Erythroblast (primary cell): ENCODE measurements at regions not wholly inside any gene's neighbourhood (a gene's known extent, or its start where the extent isn't known, plus 50 kb on each side); places are given as distances from the start of the nearest gene placed in this dataset.

ENCODE experiments used
- DNase-seq, 2 experiments: peaks; one replicate each; lab custom pipeline; 2025; lab: John Stamatoyannopoulos, UW
- GATA1 ChIP-seq: IDR thresholded peaks from 2 replicates; pipeline ENCODE4 v1.6.1; 2011; ENCODE audit warnings: low read depth, mild to moderate bottlenecking, control low read depth, low read length, moderate library complexity
- POLR2A ChIP-seq: IDR thresholded peaks from 2 replicates; pipeline ENCODE4 v1.6.1; 2011; ENCODE audit warnings: mild to moderate bottlenecking, low read length

DNA sequence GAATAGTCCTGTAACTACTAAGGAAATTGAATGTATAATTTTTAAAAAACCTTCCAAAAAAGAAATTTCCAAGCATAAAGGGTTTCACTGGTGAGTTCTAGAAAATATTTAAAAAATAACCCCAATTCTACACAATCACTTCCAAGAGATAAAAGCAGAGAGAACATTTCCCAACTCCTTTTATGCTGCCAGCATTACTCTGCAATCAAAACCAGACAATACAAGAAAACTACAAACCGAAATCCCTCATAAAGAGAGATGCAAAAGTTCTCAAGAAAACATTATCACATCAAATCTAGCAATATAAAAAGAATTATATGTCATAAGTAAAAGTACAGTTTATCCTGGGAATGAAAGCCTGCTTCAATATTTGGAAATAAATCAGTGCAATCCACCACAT, 84.8 kb downstream of the OAT start:
- DNase-seq = no peak
- TF ChIP-seq GATA1 = no peak
- TF ChIP-seq POLR2A = no peak

DNA sequence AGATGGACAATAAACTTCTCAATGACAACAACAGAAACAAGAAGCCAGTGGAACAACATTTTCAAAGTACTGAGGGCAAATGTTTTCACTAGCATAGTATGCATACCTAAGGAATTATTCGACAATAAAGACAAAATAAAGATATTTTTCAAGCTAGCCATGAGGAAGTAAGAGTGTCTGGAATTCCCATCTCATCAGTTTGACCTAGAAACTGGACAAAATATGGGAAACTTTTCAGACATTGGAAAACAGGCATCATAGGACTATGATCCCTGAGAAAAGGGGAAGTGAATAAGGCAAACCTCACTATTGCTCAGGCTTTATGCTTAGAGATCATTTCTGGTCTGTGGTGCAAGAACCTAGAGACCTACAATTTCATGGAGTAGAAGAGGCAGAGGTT, 86.3 kb downstream of the OAT start:
- TF ChIP-seq GATA1 (no peak), POLR2A (no peak)
- no peak for DNase-seq

DNA sequence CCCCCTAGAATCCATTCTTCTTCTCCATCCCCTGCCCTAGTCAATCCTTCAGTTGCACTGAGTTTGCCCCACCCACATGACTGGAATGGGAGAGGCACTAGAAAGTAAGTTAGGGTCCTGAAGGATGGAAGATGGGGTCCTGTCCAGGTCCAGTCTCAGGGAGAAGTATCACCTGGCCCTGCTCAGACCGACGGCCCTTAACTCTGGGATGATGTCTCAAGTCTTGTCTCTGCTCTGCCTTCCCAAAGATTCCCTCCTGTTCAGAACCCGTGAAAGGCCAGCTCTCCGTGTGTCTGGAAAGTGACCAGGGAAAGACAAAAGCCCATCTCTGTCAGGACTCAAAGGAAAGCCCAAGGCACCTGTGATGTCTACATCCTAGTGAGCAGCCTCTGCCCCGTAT, 88.8 kb downstream of the OAT start:
- TF ChIP-seq POLR2A (no peak), GATA1 (no peak)
- no peak for DNase-seq

DNA sequence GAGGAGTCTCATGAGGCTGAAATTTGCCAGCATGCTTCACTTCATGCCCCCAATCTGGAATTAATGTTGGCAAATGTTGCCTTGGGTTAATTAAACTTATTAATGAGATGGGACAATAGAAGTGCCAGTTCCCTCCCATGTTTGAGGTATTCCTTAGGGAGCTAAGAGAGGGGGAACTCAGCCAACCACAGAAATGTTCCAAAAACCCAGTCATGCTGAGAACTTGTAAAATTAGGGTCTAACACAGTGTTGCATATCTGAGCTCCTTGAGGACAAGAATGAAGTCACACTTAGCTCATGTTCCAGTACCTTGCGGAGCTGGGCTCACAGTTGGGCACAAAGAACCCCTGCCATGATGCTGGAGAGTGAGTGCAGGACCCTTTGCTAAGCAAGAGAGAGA, 89.4 kb downstream of the OAT start:
- TF ChIP-seq POLR2A (no peak), GATA1 (no peak)

DNA sequence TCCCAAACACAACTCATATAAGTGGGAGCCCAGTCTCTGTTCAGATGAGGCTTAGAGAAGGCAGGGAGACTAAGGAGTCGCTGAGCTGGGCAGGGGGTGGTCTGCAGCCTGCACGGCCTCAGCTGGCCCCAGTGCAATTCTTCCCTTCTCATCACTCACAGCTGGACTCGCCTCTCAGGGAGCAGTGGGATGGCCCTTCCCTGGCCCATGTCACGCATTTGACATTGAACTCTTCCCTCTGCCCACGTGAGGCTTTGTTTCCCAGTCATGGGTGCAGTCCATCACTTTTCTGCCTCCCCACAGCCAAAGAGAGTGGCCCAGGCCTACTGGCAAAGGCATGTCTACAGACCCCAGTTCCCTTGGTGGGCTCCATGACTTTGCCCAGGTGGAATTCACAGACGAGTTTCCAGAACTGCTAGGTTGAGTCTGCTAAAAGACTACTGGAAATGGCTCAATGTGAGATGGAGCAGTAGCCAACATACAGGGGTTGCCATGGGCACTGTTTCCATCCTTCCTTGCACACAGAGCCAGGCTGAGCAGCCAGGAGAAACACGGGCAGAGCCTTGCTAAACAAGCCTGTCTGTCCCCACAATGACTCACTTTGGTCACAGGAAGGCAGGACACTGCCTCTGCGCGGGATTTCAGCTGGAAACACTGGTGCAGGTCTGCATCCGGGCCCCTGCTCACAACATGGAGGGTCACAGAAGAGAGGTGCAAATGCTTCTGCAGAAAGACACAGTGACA, 90.1 kb downstream of the OAT start:
- no peak for DNase-seq
- no peak for TF ChIP-seq GATA1
- no peak for TF ChIP-seq POLR2A

More for the DNA sequence above, 89.4 kb downstream of the OAT start:
- no peak for DNase-seq

DNA sequence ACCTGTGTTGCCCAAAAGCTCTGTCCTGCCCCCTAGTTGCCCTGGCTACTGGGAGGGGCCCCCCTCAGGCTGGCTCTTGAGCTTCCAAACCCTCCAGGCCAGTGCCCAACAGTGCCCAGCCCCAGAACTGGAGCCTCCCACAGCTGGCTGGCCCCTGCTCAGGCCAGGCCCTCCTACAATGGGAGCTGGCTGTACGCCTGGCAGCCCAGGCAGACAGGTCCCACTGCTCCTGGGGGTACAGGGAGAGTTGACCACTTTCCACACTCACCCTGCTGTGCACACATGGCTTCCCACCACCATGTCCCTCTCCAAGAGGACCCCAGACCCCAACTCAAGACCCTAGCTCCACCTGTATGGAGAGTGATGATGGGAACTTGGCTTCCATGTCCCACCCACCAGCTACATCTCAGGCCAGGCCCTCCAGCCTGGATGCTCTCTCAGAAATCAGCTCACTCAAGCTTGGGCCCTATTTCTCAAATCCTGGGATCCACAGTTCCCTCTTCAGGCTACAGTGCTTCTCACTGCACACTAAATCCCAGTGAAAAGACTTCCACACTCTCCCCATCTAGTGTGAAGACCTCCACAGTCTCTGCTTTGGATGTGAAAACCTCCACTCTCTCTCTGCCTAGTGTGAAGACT, 92.6 kb downstream of the OAT start:
- DNase-seq = no peak
- no peak for TF ChIP-seq POLR2A
- TF ChIP-seq GATA1 = no peak

DNA sequence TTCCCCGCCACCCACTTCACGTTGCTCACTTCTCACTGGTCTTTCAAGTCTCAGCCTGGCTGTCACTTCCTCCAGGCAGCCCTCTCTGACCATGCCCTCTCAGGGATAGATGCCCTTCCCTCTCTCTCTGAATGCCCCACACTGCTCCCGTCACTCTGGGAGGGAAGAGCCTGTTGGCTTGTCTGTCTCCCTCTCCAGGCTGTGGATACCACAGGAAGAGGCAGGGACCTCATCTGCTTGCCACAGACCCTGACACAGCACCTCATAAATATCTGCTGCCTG, 93.1 kb downstream of the OAT start:
- no peak for DNase-seq
- no peak for TF ChIP-seq GATA1
- no peak for TF ChIP-seq POLR2A

DNA sequence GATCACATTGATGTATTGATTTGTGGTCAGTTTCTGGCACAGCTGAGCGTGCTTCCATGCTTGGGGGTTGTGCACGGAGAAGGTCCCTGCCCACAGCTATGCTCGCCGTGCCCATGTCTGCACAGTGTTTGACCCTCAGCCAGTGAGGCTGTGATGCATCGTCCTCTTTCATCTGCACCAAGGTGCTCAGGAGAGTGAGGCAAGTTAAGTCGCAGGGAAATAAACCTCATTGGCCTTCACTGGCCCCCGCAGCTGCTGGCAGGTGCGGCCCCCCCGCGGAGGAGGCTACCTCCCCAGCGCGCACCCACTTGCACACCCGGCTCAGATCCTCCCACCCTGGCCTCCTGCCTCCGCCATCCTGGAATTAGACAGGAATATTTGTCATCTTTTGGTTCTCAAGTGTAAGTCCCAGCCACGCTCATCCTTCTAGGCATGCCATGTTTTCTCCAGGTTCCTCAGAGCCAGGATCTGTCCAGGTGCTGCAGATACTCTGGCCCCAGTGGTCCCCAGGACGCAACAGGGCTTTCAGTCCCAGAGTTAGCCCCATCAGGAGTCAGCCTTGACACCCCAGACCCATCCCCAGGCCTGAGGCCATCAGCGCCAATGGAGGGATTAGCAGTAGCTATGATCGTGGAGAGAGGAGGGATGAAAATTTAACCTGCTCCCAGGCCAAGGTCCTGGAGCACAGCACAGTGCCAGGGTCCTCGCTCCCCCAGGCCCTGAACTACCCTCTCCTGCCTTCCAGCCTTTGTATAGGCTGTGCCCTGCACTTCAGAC, 93.7 kb downstream of the OAT start:
- no peak for TF ChIP-seq GATA1
- no peak for TF ChIP-seq POLR2A
- no peak for DNase-seq

DNA sequence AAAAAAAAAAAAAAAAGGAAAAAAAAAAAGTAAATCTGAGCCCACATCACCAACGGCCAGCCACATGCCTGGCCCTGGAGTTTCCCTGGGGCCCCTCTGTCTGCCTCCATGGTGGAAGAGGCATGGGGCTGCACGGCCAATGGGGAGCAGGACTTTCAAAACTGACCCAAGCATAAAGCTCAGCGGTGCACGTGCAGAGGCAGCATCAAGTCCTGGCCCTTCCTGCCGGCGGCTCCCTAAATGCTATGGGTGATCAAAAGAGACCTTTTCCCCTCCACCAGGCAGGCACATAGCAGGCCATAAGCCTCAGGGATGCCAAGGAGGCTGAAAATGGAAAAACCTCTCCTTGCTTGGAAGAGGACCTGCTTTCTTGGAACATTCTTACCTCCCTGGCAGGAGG, 94.3 kb downstream of the OAT start:
- no peak for TF ChIP-seq GATA1
- TF ChIP-seq POLR2A = no peak

DNA sequence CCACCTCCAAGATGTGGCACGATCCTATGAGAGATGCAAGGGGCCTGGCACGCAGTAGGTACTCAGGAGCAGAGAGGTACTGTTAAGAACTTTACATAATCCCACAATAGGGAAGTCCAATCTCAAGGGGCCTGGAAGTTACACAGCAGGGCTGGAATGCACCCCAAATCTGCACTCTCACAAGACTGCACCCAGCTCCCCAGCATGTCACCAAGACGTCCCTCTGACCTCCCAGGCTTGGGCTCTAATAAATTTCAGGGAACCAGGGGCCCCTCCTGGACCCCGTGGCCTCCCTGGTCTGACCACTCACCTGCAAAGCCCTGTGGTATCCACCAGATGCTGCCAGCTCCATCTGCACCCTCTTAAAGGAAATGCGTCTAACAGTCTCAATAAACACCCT, 94.9 kb downstream of the OAT start:
- no peak for TF ChIP-seq POLR2A
- TF ChIP-seq GATA1 = no peak

More for the DNA sequence above, 94.3 kb downstream of the OAT start:
- no peak for DNase-seq

DNA sequence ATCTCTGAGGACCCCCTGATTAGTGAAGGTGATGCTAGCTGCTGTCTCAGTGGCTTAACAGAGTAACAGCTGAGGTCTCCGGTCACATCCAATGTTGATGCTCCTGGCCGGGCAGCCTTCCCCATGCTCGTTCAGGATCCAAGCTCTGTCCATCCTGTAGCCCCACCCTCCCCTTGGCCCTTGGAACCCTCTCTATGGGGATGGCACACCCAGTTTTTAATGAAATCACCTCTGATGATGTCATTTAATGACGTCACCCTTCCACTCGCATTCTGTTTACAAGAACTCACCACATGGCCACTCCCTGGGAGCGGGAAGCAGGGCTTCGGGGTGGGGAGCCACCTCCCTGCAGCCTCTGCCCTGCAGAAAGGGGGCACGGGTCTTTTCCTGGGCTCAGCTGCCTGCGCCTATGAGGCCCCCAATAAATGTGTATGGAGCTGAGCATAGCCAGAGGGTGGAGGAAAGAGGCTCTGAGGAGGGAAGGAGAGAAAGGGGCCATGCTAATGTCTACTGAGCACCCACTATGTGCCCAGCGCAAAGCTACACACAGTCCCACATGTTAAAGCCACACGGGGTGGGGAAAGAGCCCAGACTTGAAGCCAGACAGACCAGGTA, 95.5 kb downstream of the OAT start:
- TF ChIP-seq POLR2A = no peak
- TF ChIP-seq GATA1 = no peak
- DNase-seq = peak in 1 of 2 experiments; percentile 54

More for the DNA sequence above, 94.9 kb downstream of the OAT start:
- DNase-seq = no peak

DNA sequence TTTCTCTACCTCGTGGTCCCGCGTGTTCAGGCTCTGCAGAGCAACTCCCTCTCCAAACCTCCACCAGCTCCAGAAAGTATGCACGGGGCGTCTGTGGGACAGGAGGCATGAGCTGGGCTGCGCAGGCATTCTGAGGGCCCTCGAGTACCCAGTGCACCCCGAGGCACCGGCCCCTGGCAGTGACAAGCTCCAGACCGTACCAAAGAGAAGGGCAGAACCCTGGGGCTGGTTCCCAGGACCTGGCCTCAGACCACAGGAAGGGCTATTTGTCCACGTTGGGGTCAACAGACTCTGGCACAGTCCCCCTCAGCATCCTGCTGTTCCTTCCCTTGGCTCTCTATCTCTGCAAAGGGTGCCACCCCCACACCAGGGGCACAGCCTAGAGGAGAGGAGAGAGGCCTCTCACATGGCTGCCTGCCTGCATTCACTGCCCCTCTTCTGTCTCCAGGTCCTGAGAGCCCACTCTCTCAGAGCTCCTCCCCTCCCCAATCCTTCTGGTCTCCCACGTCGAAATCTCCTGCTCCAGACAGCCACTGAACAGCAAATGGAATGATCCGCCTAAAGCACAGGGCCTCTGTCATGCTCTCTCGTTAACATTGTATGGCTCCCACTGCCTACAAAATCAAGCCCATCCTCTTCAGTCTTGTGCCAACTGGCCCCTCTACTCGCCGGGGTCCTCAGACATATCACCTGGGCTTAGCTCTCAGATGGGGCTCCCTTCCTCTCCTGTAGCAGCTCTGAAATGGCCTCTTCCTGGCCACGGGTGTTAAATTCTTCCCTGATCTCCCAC, 96.3 kb downstream of the OAT start:
- TF ChIP-seq POLR2A = no peak
- no peak for DNase-seq

DNA sequence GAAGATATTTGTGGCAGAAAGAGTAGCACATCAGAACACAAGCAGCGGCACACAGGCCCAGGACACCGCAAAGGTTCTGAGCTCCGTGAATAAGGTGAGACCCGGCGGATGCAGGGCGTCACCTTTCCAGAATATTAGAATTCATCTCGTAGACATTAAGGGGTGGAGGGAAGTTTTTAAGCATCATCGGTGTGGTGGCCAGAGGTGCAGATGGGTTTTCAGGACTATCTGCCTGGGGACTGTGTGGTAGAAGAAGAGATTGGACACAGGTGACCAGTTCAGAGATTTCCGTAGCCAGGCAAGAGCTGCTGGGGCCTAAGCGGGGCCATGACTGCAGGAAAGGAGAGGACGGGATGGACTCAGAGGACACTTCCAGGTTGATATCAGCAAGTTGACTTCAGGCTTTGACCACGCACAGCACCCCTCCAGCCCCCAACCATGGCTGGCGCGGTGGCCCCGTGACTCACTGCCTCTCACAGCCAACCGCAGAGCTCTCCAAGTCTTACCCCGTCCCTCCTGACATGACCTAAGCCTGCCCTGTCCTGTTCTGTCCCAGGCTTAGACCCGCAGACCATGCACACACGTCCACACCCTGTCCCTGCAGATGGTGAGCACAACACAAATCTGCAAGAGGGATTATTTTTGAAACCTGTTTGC, 97.2 kb downstream of the OAT start:
- TF ChIP-seq POLR2A = no peak
- TF ChIP-seq GATA1 = no peak
- DNase-seq = no peak
